B cell (primary cell): ENCODE measurements at regions not wholly inside any gene's neighbourhood (a gene's known extent, or its start where the extent isn't known, plus 50 kb on each side); places are given as distances from the start of the nearest gene placed in this dataset.

Source experiments
- ATAC-seq: fragments of 200-7000 bp; cut with Tn5 transposase; one replicate; pipeline ENCODE4 v1.10.0; 2021; ENCODE audit warnings: low read depth, mild to moderate bottlenecking, moderate number of reproducible peaks, moderate library complexity
- CTCF ChIA-PET: fragments of 350-600 bp; sonication (Branson Sonifier 250); formaldehyde crosslinking; loops from one replicate; lab custom pipeline; 2021; ENCODE audit warnings: antibody characterized with exemption, inconsistent platforms; lab: Charles Lee
- POLR2A ChIA-PET: fragments of 350-600 bp; sonication (Branson Sonifier 250); formaldehyde crosslinking; loops from one replicate; lab custom pipeline; 2021; ENCODE audit warnings: antibody characterized with exemption; lab: Charles Lee
- DNase-seq: peaks from one replicate; pipeline ENCODE4 v3.0.0; 2013
- H2AFZ ChIP-seq: 2 replicates; pipeline ENCODE4 v1.6.1; 2012; ENCODE audit warnings: mild to moderate bottlenecking, low read depth, low read length; ENCODE audit not compliant: insufficient read depth, poor library complexity, severe bottlenecking
- H3K27ac ChIP-seq, 2 donors: 1 replicate in 1 of 2; 2 replicates in 1 of 2; pipeline ENCODE4 v1.5.1; 2012 to 2013; ENCODE audit warnings: low read length in 2 of 2, mild to moderate bottlenecking in 2 of 2, moderate library complexity in 1 of 2
- H3K27me3 ChIP-seq, 4 experiments: fragments of 200-600 bp in 1 of 4; sonication (generic) in 1 of 4; replicated peaks in 1 of 4; 1 replicate in 2 of 4; 2 replicates in 2 of 4; pipeline versions ENCODE4 v1.6.1 to v1.7.0; 2013 to 2016; ENCODE audit warnings: low read length in 3 of 4, mild to moderate bottlenecking in 2 of 4, mixed read lengths in 1 of 4, moderate library complexity in 1 of 4; ENCODE audit not compliant: insufficient read depth in 4 of 4, control insufficient read depth in 3 of 4; ENCODE audit errors: control extremely low read depth in 1 of 4
- H3K36me3 ChIP-seq, 2 experiments: replicated peaks in 1 of 2; 1 replicate in 1 of 2; 2 replicates in 1 of 2; pipeline versions ENCODE4 v1.6.1 to v1.7.1; 2013; ENCODE audit warnings: low read length in 1 of 2; ENCODE audit not compliant: insufficient read depth in 2 of 2, control insufficient read depth in 1 of 2; ENCODE audit errors: control extremely low read depth in 1 of 2, extremely low read depth in 1 of 2
- H3K4me1 ChIP-seq, 2 donors: fragments of 200-600 bp in 1 of 2; sonication (generic) in 1 of 2; 1 replicate in 1 of 2; 2 replicates in 1 of 2; pipeline versions ENCODE4 v1.5.1 to v1.6.1; 2013 to 2017; ENCODE audit warnings: low read length in 2 of 2; ENCODE audit not compliant: control insufficient read depth in 2 of 2, insufficient read depth in 2 of 2
- H3K4me2 ChIP-seq: replicated peaks from 2 replicates; pipeline ENCODE3; 2012; ENCODE audit warnings: mild to moderate bottlenecking, low read depth, low read length; ENCODE audit not compliant: poor library complexity, severe bottlenecking
- H3K4me3 ChIP-seq, 5 experiments: fragments of 200-600 bp in 1 of 5; sonication (generic) in 1 of 5; 1 replicate in 3 of 5; 2 replicates in 2 of 5; pipeline versions ENCODE4 v1.5.1 to v1.7.0; 2011 to 2016; ENCODE audit warnings: low read length in 4 of 5, mild to moderate bottlenecking in 4 of 5, low read depth in 2 of 5, control low read depth in 1 of 5, moderate library complexity in 1 of 5; ENCODE audit not compliant: insufficient read depth in 1 of 5; ENCODE audit errors: control extremely low read depth in 1 of 5, extremely low read depth in 1 of 5
- H3K79me2 ChIP-seq: fragments of 200-600 bp; sonication (generic); one replicate; pipeline ENCODE4 v1.6.0; 2016; ENCODE audit warnings: low read length; ENCODE audit not compliant: control insufficient read depth, insufficient read depth
- H3K9ac ChIP-seq: fragments of 200-600 bp; sonication (generic); 2 replicates; pipeline ENCODE4 v1.6.1; 2017; ENCODE audit warnings: mild to moderate bottlenecking, low read length, moderate library complexity
- H3K9me3 ChIP-seq, 3 donors: one replicate each; pipeline versions ENCODE4 v1.6.1 to v1.7.1; 2013; ENCODE audit warnings: low read length in 2 of 3; ENCODE audit not compliant: control insufficient read depth in 2 of 3, insufficient read depth in 1 of 3; ENCODE audit errors: control extremely low read depth in 1 of 3
- H4K20me1 ChIP-seq: 2 replicates; pipeline ENCODE4 v1.6.0; 2012; ENCODE audit warnings: mild to moderate bottlenecking, low read length; ENCODE audit not compliant: insufficient read depth, control insufficient read depth, poor library complexity, severe bottlenecking
- H3K27ac Mint-ChIP-seq: one replicate; pipeline ENCODE4 v1.8.0; 2021; ENCODE audit warnings: mixed read lengths
- H3K27me3 Mint-ChIP-seq: one replicate; pipeline ENCODE4 v1.8.0; 2021; ENCODE audit warnings: mixed read lengths
- H3K4me1 Mint-ChIP-seq: one replicate; pipeline ENCODE4 v1.8.0; 2021; ENCODE audit warnings: mixed read lengths
- H3K4me3 Mint-ChIP-seq: one replicate; pipeline ENCODE4 v1.8.0; 2021; ENCODE audit warnings: mixed read lengths
- H3K9me3 Mint-ChIP-seq: one replicate; pipeline ENCODE4 v1.8.0; 2022; ENCODE audit warnings: mixed read lengths; ENCODE audit not compliant: insufficient read depth
- EZH2 ChIP-seq: IDR thresholded peaks from 2 replicates; pipeline ENCODE4 v1.6.1; 2012; ENCODE audit warnings: borderline replicate concordance, low read depth, mild to moderate bottlenecking, moderate library complexity, low read length; ENCODE audit not compliant: insufficient read depth, poor library complexity, severe bottlenecking
- WGBS: methylation state at CpG from one replicate; pipeline ENCODE4 v1.1.5; 2013; ENCODE audit warnings: missing lambda C conversion rate; ENCODE audit not compliant: insufficient coverage; 5-methylcytosine and 5-hydroxymethylcytosine counted together
- intact Hi-C: fragments of 100-400 bp; cut with micrococcal nuclease; formaldehyde crosslinking; loops from one replicate; pipeline ENCODE4 v1.10.0; 2022
- TF ChIP-seq, protein P1 (sequence below): fragments of 200-600 bp; IDR thresholded peaks from one replicate; pipeline ENCODE4 v1.8.0; 2022; ENCODE audit warnings: antibody characterized with exemption, mild to moderate bottlenecking

DNA sequence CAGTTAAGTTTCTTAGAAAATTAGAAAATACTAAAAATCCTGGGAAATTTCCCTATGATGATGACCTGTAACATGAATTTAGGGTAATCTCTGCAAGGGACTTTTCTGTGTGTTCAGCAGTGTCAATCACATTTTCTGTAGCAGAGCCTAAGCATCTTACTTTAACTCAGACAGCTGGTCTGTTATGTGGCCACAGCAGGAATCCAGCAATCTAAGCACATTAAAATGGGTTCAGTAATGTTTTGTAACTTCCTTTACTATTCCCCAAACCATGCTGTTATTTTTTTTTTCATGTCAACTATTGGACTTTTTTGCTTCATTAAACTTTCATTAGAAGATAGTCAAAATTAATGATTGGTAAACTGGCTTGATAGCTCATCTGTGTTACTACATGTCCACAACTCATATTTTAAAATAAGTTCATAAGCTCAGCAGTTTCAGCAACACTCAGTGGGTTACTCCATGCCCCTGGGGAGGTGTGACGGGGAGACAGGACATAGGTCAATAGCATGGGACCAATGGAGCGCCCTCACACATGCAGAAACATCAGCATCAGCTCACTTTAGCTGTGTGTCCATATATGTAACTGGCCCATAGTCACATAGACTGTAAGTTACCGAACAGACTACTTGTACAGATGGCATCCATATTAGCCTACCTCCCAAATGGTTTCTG lies 168.0 kb upstream of the PACRGL start:
- H3K27me3 Mint-ChIP-seq = no peaks in the 10 kb centered on the region
- H3K9me3 Mint-ChIP-seq = no peaks in the 10 kb centered on the region
- WGBS = 72% methylated on average over 2 of the region's 3 CpGs
- TF ChIP-seq EZH2 = no peak
- TF ChIP-seq, protein P1, sequence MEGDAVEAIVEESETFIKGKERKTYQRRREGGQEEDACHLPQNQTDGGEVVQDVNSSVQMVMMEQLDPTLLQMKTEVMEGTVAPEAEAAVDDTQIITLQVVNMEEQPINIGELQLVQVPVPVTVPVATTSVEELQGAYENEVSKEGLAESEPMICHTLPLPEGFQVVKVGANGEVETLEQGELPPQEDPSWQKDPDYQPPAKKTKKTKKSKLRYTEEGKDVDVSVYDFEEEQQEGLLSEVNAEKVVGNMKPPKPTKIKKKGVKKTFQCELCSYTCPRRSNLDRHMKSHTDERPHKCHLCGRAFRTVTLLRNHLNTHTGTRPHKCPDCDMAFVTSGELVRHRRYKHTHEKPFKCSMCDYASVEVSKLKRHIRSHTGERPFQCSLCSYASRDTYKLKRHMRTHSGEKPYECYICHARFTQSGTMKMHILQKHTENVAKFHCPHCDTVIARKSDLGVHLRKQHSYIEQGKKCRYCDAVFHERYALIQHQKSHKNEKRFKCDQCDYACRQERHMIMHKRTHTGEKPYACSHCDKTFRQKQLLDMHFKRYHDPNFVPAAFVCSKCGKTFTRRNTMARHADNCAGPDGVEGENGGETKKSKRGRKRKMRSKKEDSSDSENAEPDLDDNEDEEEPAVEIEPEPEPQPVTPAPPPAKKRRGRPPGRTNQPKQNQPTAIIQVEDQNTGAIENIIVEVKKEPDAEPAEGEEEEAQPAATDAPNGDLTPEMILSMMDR = no peak
- Histone ChIP-seq H3K27ac (no peak overlapping the region), H3K4me3 (no peak overlapping the region), H3K4me1 (no peaks in the 10 kb centered on the region), H3K4me2 (no peak overlapping the region), H3K9me3 (peaks cover 0 to 3% (median 0%) of the 10 kb centered on the region in 3 donors), H2AFZ (no peak overlapping the region), H4K20me1 (no peaks in the 10 kb centered on the region), H3K79me2 (no peaks in the 10 kb centered on the region), H3K36me3 (no peaks in the 10 kb centered on the region), H3K27me3 (no peaks in the 10 kb centered on the region), H3K9ac (no peak overlapping the region)
- intact Hi-C loops = no loop called here
- ChIA-PET POLR2A (no interaction called here), CTCF (no interaction called here)
- no peaks in the 10 kb centered on the region for H3K4me1 Mint-ChIP-seq
- ATAC-seq (no peak), DNase-seq (no peak)
- H3K4me3 Mint-ChIP-seq = no peak overlapping the region
- H3K27ac Mint-ChIP-seq = no peak overlapping the region

DNA sequence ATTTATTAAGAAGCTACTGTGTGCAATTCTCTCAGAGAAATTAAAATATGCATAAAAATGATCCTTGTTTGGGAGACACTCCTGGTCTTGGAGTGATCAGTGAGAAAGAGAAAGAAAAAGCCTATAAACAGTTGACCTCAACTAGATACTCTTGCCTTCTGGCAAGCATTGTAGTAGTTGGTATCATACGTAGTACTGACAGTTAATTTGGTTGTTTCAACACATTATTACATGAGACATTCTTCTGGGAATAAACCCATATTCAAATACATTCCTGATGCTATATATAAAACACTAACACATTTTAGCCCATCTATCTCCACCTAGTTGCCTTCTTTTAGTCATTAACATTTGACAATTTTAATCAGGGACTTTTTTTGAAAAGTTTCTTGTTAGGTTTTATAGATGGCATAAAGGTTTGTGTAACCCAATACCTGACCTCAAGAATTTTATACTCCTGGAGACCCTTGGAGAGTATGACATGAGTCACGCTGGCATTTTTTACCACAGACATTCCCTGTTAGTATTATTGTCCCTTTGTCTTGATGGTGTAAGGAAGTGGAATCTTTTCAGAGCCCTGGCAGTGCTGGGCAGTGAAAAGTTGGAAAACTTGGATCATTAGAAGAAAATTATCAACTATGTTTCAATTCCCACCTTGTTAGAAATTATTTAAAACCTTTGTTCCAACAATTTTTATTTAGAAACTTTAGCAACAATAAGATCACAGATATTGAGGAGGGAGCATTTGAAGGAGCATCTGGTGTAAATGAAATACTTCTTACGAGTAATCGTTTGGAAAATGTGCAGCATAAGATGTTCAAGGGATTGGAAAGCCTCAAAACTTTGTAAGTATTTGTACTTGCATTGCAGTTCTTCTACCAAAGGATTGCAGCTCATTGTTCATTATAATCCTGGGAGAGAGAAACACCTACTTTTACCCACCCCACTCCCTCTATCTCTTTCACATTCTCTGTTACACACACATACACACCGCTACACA lies 167.1 kb upstream of the PACRGL start:
- peaks cover 0 to 3% (median 0%) of the 10 kb centered on the region in 3 donors for H3K9me3 ChIP-seq
- H3K27me3 Mint-ChIP-seq = no peaks in the 10 kb centered on the region
- no peak overlapping the region for H3K9ac ChIP-seq
- no peaks in the 10 kb centered on the region for H3K4me1 Mint-ChIP-seq
- intact Hi-C loops = no loop called here
- TF ChIP-seq, protein P1 = no peak
- TF ChIP-seq EZH2 = no peak
- no peak for ATAC-seq
- no peak overlapping the region for H3K27ac Mint-ChIP-seq
- H4K20me1 ChIP-seq = no peaks in the 10 kb centered on the region
- H3K36me3 ChIP-seq = no peaks in the 10 kb centered on the region
- ChIA-PET CTCF (no interaction called here), POLR2A (no interaction called here)
- no peaks in the 10 kb centered on the region for H3K79me2 ChIP-seq
- no peaks in the 10 kb centered on the region for H3K27me3 ChIP-seq
- H3K9me3 Mint-ChIP-seq = no peaks in the 10 kb centered on the region
- H3K4me1 ChIP-seq = no peaks in the 10 kb centered on the region
- 82% methylated on average over 1 of the region's 5 CpGs for WGBS
- no peak overlapping the region for H3K4me3 ChIP-seq
- no peak for DNase-seq
- no peak overlapping the region for H3K4me3 Mint-ChIP-seq
- H2AFZ ChIP-seq = no peak overlapping the region
- H3K27ac ChIP-seq = no peak overlapping the region
- no peak overlapping the region for H3K4me2 ChIP-seq
